DND-41 (cell line): ENCODE measurements at regions not wholly inside any gene's neighbourhood (a gene's known extent, or its start where the extent isn't known, plus 50 kb on each side); places are given as distances from the start of the nearest gene placed in this dataset.

Experiments used
- EZH2 ChIP-seq: IDR thresholded peaks from 3 replicates; pipeline ENCODE4 v1.6.1; 2012; ENCODE audit warnings: borderline replicate concordance, low read depth, mild to moderate bottlenecking, moderate library complexity, low read length, inconsistent platforms; ENCODE audit not compliant: severe bottlenecking
- TF ChIP-seq, protein P1 (sequence below): IDR thresholded peaks from 2 replicates; pipeline ENCODE4 v1.5.1; 2012; ENCODE audit warnings: borderline replicate concordance, low read length, moderate library complexity, mild to moderate bottlenecking; ENCODE audit not compliant: poor library complexity, severe bottlenecking; ENCODE audit errors: extremely low read depth

DNA sequence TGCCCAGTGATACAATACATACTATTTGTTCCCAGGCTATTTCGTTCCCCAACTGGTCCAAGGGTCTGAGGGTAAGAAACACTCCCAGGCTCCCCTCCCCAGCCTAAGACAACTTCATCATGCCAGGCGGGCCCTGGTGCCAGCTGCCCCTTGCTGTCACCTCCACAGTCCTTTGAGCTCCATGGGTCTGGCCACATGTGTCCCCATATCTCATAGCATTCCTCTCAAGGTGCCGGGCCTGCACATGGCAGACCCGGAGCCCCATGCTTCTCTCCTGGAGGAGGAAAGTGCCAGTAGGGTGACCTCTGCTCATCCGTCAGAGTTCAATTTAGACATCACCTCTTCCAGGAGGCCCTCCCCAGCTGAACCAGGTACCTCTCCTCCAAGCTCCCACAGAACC is 120.5 kb downstream of the C5orf15 start:
- TF ChIP-seq, protein P1, sequence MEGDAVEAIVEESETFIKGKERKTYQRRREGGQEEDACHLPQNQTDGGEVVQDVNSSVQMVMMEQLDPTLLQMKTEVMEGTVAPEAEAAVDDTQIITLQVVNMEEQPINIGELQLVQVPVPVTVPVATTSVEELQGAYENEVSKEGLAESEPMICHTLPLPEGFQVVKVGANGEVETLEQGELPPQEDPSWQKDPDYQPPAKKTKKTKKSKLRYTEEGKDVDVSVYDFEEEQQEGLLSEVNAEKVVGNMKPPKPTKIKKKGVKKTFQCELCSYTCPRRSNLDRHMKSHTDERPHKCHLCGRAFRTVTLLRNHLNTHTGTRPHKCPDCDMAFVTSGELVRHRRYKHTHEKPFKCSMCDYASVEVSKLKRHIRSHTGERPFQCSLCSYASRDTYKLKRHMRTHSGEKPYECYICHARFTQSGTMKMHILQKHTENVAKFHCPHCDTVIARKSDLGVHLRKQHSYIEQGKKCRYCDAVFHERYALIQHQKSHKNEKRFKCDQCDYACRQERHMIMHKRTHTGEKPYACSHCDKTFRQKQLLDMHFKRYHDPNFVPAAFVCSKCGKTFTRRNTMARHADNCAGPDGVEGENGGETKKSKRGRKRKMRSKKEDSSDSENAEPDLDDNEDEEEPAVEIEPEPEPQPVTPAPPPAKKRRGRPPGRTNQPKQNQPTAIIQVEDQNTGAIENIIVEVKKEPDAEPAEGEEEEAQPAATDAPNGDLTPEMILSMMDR, result no peak
- TF ChIP-seq EZH2, result no peak
